ENCODE measurements at regions not wholly inside any gene's neighbourhood (a gene's known extent, or its start where the extent isn't known, plus 50 kb on each side); places are given as distances from the start of the nearest gene placed in this dataset.

GRCh38 chr6:163774485-163774884 is 360.0 kb downstream of the QKI start:
- DNase-seq (ENCODE audit: low read depth) = no peak
- TF ChIP-seq, protein P1, sequence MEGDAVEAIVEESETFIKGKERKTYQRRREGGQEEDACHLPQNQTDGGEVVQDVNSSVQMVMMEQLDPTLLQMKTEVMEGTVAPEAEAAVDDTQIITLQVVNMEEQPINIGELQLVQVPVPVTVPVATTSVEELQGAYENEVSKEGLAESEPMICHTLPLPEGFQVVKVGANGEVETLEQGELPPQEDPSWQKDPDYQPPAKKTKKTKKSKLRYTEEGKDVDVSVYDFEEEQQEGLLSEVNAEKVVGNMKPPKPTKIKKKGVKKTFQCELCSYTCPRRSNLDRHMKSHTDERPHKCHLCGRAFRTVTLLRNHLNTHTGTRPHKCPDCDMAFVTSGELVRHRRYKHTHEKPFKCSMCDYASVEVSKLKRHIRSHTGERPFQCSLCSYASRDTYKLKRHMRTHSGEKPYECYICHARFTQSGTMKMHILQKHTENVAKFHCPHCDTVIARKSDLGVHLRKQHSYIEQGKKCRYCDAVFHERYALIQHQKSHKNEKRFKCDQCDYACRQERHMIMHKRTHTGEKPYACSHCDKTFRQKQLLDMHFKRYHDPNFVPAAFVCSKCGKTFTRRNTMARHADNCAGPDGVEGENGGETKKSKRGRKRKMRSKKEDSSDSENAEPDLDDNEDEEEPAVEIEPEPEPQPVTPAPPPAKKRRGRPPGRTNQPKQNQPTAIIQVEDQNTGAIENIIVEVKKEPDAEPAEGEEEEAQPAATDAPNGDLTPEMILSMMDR (IDR thresholded peaks at IDR 0.05; ENCODE audit: low read length, missing control alignments) = no peak

GRCh38 chr6:163773646-163774045 is 359.1 kb downstream of the QKI start:
- TF ChIP-seq, protein P1 (IDR thresholded peaks at IDR 0.05; ENCODE audit: low read length, missing control alignments) = no peak
- H3K4me3 ChIP-seq (replicated peaks; ENCODE audit: low read depth, low read length) = no peak overlapping the region
- DNase-seq (ENCODE audit: low read depth) = no peak

More at GRCh38 chr6:163774485-163774884, 360.0 kb downstream of the QKI start:
- H3K4me3 ChIP-seq (replicated peaks; ENCODE audit: low read depth, low read length) = no peak overlapping the region

DNA sequence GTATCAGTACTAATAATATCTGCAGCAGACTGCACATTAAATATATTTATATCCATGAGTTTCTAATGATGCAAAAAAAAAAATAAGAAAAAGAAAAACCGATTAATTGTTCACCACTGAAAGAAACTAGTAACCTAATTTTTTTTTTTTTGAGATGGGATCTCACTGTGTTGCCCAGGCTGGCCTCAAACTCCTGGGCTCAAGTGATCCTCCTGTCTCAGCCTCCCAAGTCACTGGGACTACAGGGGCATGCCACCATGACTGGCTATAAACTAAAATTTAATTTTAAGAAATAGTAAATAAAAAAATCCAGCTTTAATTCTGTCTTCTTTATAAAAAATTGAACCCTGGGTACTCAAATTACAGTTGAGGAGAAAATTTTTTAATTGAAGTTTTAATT is 358.2 kb downstream of the QKI start:
- DNase-seq (ENCODE audit: low read depth) = no peak
- H3K4me3 ChIP-seq (replicated peaks; ENCODE audit: low read depth, low read length) = no peak overlapping the region
- TF ChIP-seq, protein P1 (IDR thresholded peaks at IDR 0.05; ENCODE audit: low read length, missing control alignments) = no peak

DNA sequence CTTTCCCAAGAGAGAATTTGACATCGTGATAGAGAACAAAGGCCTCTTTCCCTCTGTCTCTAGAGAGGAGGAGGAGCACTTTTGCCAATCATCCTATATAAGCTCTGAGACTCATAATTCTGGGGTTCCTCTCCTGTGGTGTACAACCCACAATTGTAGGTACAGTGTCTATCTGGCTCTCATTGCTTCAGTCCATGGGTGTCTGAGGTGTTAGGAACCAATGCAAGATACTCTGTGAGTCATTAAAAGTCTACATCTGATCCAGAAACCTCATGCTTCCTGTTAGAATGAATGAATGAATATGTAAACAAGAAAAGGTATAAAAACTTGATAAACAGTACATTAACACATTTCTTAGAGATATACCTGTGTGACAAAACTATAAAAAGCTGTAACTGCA is 356.7 kb downstream of the QKI start:
- no peak overlapping the region for H3K4me3 ChIP-seq (replicated peaks; ENCODE audit: low read depth, low read length)
- no peak for DNase-seq (ENCODE audit: low read depth)
- TF ChIP-seq, protein P1 (IDR thresholded peaks at IDR 0.05; ENCODE audit: low read length, missing control alignments) = no peak

DNA sequence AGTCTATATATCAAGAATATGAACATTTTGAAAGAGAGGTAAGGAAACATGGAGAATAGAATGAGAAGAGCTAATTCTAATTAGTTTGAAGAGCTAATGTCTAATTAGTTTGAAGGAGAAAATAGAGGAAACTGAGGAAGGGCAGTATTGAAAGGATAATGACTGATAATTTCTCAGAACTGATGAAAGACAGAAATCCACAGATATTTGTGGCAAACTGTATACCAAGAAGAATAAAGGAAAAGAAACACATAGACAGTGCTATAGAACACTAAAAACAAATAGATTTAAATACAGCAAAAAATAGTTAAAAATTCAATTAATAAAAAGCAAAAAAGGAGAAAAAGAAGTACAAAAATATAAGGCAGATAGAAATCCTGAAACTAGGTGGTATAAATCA is 354.4 kb downstream of the QKI start:
- H3K4me3 ChIP-seq (replicated peaks; ENCODE audit: low read depth, low read length) = no peak overlapping the region
- TF ChIP-seq, protein P1 (IDR thresholded peaks at IDR 0.05; ENCODE audit: low read length, missing control alignments) = no peak
- no peak for DNase-seq (ENCODE audit: low read depth)

DNA sequence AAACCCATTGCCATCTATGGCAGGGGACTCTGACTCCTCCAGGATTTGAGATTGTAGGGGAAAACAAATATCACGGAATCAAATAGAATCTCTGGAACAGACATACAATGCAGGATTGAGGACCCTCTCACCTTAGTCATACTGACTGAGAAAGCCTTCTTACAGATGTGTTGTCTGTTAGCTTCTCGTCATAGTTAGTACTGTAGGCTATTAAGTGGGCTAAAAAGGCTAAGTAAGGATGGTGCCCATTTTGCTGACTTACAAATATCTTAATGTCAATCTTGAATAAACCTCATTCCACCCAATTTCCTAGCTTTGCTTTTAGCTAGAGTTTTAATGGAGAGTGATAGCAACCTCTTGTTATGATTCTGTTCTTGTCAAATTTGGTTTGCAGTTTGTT is 352.4 kb downstream of the QKI start:
- TF ChIP-seq, protein P1 (IDR thresholded peaks at IDR 0.05; ENCODE audit: low read length, missing control alignments) = no peak
- DNase-seq (ENCODE audit: low read depth) = no peak

GRCh38 chr6:163765335-163765734 is 350.8 kb downstream of the QKI start:
- TF ChIP-seq, protein P1 (IDR thresholded peaks at IDR 0.05; ENCODE audit: low read length, missing control alignments) = no peak
- no peak overlapping the region for H3K4me3 ChIP-seq (replicated peaks; ENCODE audit: low read depth, low read length)
- no peak for DNase-seq (ENCODE audit: low read depth)

More for the DNA sequence above, 352.4 kb downstream of the QKI start:
- H3K4me3 ChIP-seq (replicated peaks; ENCODE audit: low read depth, low read length) = no peak overlapping the region
